Activated CD4-positive, alpha-beta memory T cell treated with anti-CD3 and anti-CD28 coated beads for 36 hours (primary cell): ENCODE measurements at regions not wholly inside any gene's neighbourhood (a gene's known extent, or its start where the extent isn't known, plus 50 kb on each side); places are given as distances from the start of the nearest gene placed in this dataset.

Experiments
- CTCF ChIA-PET: fragments of 350-600 bp; sonication (Branson Sonifier 250); formaldehyde crosslinking; loops from one replicate; lab custom pipeline; 2021; ENCODE audit warnings: antibody characterized with exemption, inconsistent platforms; lab: Charles Lee
- POLR2A ChIA-PET: fragments of 350-600 bp; sonication (Branson Sonifier 250); formaldehyde crosslinking; loops from one replicate; lab custom pipeline; 2021; ENCODE audit warnings: antibody characterized with exemption; lab: Charles Lee
- DNase-seq: peaks from one replicate; pipeline ENCODE4 v3.0.0-alpha.2; 2020
- H3K27ac Mint-ChIP-seq: one replicate; pipeline ENCODE4 v1.8.0; 2021; ENCODE audit warnings: mixed read lengths
- H3K27me3 Mint-ChIP-seq: one replicate; pipeline ENCODE4 v1.8.0; 2021; ENCODE audit warnings: mixed read lengths
- H3K36me3 Mint-ChIP-seq: one replicate; pipeline ENCODE4 v1.8.0; 2021; ENCODE audit warnings: mixed read lengths
- H3K4me1 Mint-ChIP-seq: one replicate; pipeline ENCODE4 v1.8.0; 2021; ENCODE audit warnings: low read depth, mixed read lengths
- H3K4me3 Mint-ChIP-seq: one replicate; pipeline ENCODE4 v1.8.0; 2021; ENCODE audit warnings: mild to moderate bottlenecking, mixed read lengths
- H3K9me3 Mint-ChIP-seq: one replicate; pipeline ENCODE4 v1.8.0; 2021; ENCODE audit warnings: mixed read lengths
- intact Hi-C: fragments of 100-400 bp; cut with micrococcal nuclease; formaldehyde crosslinking; loops from one replicate; pipeline ENCODE4 v1.15.1; 2023

DNA sequence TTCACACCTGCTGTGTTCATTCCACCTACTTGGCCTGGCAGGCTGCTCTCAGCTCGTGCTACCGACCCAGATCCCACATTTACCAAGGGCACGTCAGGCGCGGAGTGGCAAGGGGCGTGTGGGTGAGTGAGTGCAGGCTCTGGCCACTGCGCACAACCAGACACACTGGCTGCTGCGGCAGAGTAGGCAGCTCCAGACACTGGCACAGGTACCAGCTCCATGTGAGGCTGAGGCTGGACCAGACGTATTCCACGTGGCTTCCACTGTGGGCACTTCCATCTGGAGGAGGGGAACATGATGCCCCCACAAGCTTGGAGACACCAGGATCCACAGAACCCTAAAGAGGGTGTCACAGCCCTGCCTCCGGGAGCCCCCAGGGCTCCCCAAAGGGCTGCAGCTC lies 74.6 kb upstream of the ZNF804A start:
- CTCF ChIA-PET: no interaction called here
- Mint-ChIP-seq H3K4me1 (no peaks in the 10 kb centered on the region), H3K36me3 (no peaks in the 10 kb centered on the region), H3K27me3 (no peaks in the 10 kb centered on the region), H3K9me3 (peaks cover 24% of the 10 kb centered on the region), H3K4me3 (no peak overlapping the region), H3K27ac (no peak overlapping the region)
- intact Hi-C loops: no loop called here
- POLR2A ChIA-PET: no interaction called here
- no peak for DNase-seq

- H3K4me3 Mint-ChIP-seq: no peak overlapping the region
- H3K4me1 Mint-ChIP-seq: no peaks in the 10 kb centered on the region
- no peak overlapping the region for H3K27ac Mint-ChIP-seq
- peaks cover 32% of the 10 kb centered on the region for H3K9me3 Mint-ChIP-seq
- no peaks in the 10 kb centered on the region for H3K27me3 Mint-ChIP-seq
- CTCF ChIA-PET: no interaction called here
- intact Hi-C loops: no loop called here
- POLR2A ChIA-PET: no interaction called here
- DNase-seq: no peak
- no peaks in the 10 kb centered on the region for H3K36me3 Mint-ChIP-seq
Measured at GRCh38 chr2:184524551-184525382, 73.6 kb upstream of the ZNF804A start.

GRCh38 chr2:184527058-184527457 lies 71.3 kb upstream of the ZNF804A start:
- ChIA-PET POLR2A (no interaction called here), CTCF (no interaction called here)
- intact Hi-C loops: no loop called here
- Mint-ChIP-seq H3K36me3 (no peaks in the 10 kb centered on the region), H3K27ac (no peak overlapping the region), H3K27me3 (no peaks in the 10 kb centered on the region), H3K9me3 (peaks cover 35% of the 10 kb centered on the region), H3K4me3 (no peak overlapping the region), H3K4me1 (no peaks in the 10 kb centered on the region)
- no peak for DNase-seq

GRCh38 chr2:184528119-184528518 lies 70.2 kb upstream of the ZNF804A start:
- POLR2A ChIA-PET: no interaction called here
- Mint-ChIP-seq H3K4me1 (no peaks in the 10 kb centered on the region), H3K9me3 (peaks cover 35% of the 10 kb centered on the region), H3K27me3 (no peaks in the 10 kb centered on the region), H3K36me3 (no peaks in the 10 kb centered on the region), H3K4me3 (no peak overlapping the region), H3K27ac (no peak overlapping the region)
- intact Hi-C loops: no loop called here
- DNase-seq: no peak
- CTCF ChIA-PET: no interaction called here

- no peaks in the 10 kb centered on the region for H3K27me3 Mint-ChIP-seq
- peaks cover 34% of the 10 kb centered on the region for H3K9me3 Mint-ChIP-seq
- POLR2A ChIA-PET: no interaction called here
- intact Hi-C loops: no loop called here
- DNase-seq: no peak
- no peak overlapping the region for H3K4me3 Mint-ChIP-seq
- H3K36me3 Mint-ChIP-seq: no peaks in the 10 kb centered on the region
- H3K4me1 Mint-ChIP-seq: no peaks in the 10 kb centered on the region
- no peak overlapping the region for H3K27ac Mint-ChIP-seq
- CTCF ChIA-PET: no interaction called here
Measured at GRCh38 chr2:184530239-184530638, 68.1 kb upstream of the ZNF804A start.

DNA sequence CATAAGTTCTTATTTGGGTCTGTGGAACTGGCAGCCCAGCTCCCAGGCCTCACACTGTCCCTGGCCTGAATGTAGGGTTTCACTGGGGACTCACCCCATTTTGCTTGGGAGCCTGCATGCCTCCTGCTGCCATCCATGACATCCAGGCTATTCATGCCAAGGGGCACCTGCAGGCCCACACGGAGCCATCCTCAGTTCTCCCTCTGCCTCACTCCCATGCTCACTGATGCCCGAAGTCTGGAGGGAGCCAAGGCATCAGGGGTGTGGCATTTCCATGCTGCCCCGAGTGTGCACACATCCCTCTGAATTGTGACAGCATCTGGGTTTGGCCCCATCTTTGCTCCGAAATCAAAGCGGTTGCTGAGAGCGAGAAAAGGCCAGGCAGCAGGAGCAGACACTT lies 67.4 kb upstream of the ZNF804A start:
- Mint-ChIP-seq H3K27ac (no peak overlapping the region), H3K27me3 (no peaks in the 10 kb centered on the region), H3K9me3 (peaks cover 29% of the 10 kb centered on the region), H3K4me1 (no peaks in the 10 kb centered on the region), H3K4me3 (no peak overlapping the region), H3K36me3 (no peaks in the 10 kb centered on the region)
- ChIA-PET POLR2A (no interaction called here), CTCF (no interaction called here)
- no peak for DNase-seq
- intact Hi-C loops: no loop called here

GRCh38 chr2:184532551-184532950 lies 65.8 kb upstream of the ZNF804A start:
- Mint-ChIP-seq H3K4me1 (no peaks in the 10 kb centered on the region), H3K36me3 (no peaks in the 10 kb centered on the region), H3K4me3 (no peak overlapping the region), H3K27me3 (no peaks in the 10 kb centered on the region), H3K9me3 (peaks cover 21% of the 10 kb centered on the region), H3K27ac (no peak overlapping the region)
- no peak for DNase-seq
- ChIA-PET CTCF (no interaction called here), POLR2A (no interaction called here)
- intact Hi-C loops: no loop called here

GRCh38 chr2:184534986-184535385 lies 63.3 kb upstream of the ZNF804A start:
- Mint-ChIP-seq H3K9me3 (peaks cover 4% of the 10 kb centered on the region), H3K36me3 (no peaks in the 10 kb centered on the region), H3K27ac (no peak overlapping the region), H3K27me3 (no peaks in the 10 kb centered on the region), H3K4me1 (no peaks in the 10 kb centered on the region), H3K4me3 (no peak overlapping the region)
- POLR2A ChIA-PET: no interaction called here
- CTCF ChIA-PET: no interaction called here
- intact Hi-C loops: no loop called here
- DNase-seq: no peak

DNA sequence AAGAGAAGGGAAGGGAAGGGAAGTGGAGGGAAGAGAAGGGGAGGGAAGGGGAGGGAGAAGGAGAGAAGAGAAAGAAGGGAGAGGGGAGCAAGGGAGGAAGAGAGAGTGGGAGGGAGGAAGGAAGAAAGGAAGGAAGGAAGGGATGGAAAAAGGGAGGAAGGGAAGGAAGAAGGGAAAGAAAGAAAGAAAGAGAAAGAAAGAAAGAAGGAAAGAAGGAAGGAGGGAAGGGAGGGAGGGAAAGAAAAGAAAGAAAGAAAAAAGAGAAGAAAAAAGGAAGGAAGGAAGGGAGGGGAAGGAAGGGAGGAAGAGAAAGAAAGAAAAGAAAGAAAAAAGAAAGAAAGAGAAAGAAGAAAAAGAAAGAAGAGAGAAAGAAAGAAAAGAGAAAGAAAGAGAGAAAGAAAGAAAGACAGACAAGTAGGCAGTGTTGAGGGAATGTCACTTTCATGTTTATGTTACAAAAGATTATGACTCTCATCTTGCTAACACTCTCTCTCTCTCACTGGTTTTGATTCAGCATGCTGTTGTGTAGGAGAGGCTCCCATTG lies 58.0 kb upstream of the ZNF804A start:
- Mint-ChIP-seq H3K9me3 (peaks cover 3% of the 10 kb centered on the region), H3K27me3 (no peaks in the 10 kb centered on the region), H3K4me3 (no peak overlapping the region), H3K4me1 (no peaks in the 10 kb centered on the region), H3K36me3 (no peaks in the 10 kb centered on the region), H3K27ac (no peak overlapping the region)
- DNase-seq: no peak
- intact Hi-C loops: no loop called here
- ChIA-PET POLR2A (no interaction called here), CTCF (no interaction called here)

DNA sequence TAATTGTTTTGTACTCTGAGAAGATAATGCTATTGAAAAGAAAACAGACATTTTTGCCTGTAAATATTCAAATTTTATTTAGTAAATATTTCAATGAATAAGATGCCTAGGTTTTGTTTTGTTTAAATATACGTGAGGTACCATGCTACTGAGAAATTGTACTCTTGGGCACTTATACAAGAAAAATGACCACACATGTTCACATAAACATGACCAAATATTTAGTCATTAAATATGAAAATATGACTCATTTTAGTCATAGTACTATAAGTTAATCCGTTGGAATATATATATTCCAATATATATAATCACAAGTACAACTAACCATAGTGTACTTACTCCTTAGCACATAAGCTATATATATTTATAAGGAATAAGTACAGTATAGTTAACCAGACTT lies 56.7 kb upstream of the ZNF804A start:
- DNase-seq: no peak
- intact Hi-C loops: no loop called here
- Mint-ChIP-seq H3K27me3 (no peaks in the 10 kb centered on the region), H3K27ac (no peak overlapping the region), H3K36me3 (no peaks in the 10 kb centered on the region), H3K9me3 (peaks cover 3% of the 10 kb centered on the region), H3K4me1 (no peaks in the 10 kb centered on the region), H3K4me3 (no peak overlapping the region)
- POLR2A ChIA-PET: no interaction called here
- CTCF ChIA-PET: no interaction called here

DNA sequence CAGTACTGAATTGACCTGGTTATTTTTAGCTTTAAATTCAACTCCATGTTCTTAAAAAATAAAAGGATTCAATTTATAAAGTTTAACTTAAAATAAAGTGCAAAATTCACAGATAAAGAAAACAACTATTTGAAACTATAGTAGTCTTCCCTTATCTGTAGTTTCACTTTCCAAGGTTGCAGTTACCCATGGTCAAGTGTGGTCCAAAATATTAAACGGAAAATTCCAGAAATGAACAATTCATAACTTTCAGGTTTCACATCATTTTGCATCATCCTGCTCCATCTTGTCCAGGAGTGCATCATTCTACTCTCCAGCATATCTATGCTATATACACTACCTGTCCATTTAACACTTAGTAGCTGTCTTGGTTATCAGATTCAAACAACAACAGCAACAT lies 54.5 kb upstream of the ZNF804A start:
- Mint-ChIP-seq H3K9me3 (peaks cover 3% of the 10 kb centered on the region), H3K27me3 (no peaks in the 10 kb centered on the region), H3K36me3 (no peaks in the 10 kb centered on the region), H3K4me1 (no peaks in the 10 kb centered on the region), H3K4me3 (no peak overlapping the region), H3K27ac (no peak overlapping the region)
- intact Hi-C loops: no loop called here
- POLR2A ChIA-PET: no interaction called here
- CTCF ChIA-PET: no interaction called here
- no peak for DNase-seq
